Spleen (tissue), 11 donors: ENCODE measurements at regions not wholly inside any gene's neighbourhood (a gene's known extent, or its start where the extent isn't known, plus 50 kb on each side); places are given as distances from the start of the nearest gene placed in this dataset.
"Not testable (repeated sequence)": the region's sequence is repeated elsewhere in the genome, so short reads cannot be mapped to it uniquely, and the experiment has no call there.

Source experiments
- DNase-seq: peaks from one replicate; pipeline ENCODE4 v3.0.0-alpha.2; 2020
- H3K27ac ChIP-seq, 8 donors: fragments of 200-600 bp; sonication (generic) in 7 of 8; 1 replicate in 4 of 8; 2 replicates in 4 of 8; pipeline versions ENCODE4 v1.5.0 to v1.8.0; 2016 to 2021; ENCODE audit warnings: inconsistent platforms in 4 of 8, mild to moderate bottlenecking in 4 of 8, moderate library complexity in 1 of 8
- H3K27me3 ChIP-seq, 7 donors: fragments of 200-600 bp; sonication (generic) in 6 of 7; replicated peaks in 1 of 7; 1 replicate in 4 of 7; 2 replicates in 3 of 7; pipeline versions ENCODE4 v1.5.0 to v1.8.0; 2016 to 2021; ENCODE audit warnings: inconsistent platforms in 3 of 7, mild to moderate bottlenecking in 1 of 7
- H3K36me3 ChIP-seq, 6 donors: fragments of 200-600 bp; sonication (generic) in 5 of 6; 1 replicate in 4 of 6; 2 replicates in 2 of 6; pipeline versions ENCODE4 v1.5.0 to v1.8.0; 2016 to 2021; ENCODE audit warnings: inconsistent platforms in 2 of 6
- H3K4me1 ChIP-seq, 6 donors: fragments of 200-600 bp; sonication (generic) in 5 of 6; 1 replicate in 3 of 6; 2 replicates in 3 of 6; pipeline versions ENCODE4 v1.5.0 to v1.8.0; 2016 to 2021; ENCODE audit warnings: inconsistent platforms in 3 of 6
- H3K4me3 ChIP-seq, 8 donors: fragments of 200-600 bp; sonication (generic) in 7 of 8; 1 replicate in 4 of 8; 2 replicates in 4 of 8; pipeline versions ENCODE4 v1.5.0 to v1.8.0; 2016 to 2021; ENCODE audit warnings: inconsistent platforms in 4 of 8, mild to moderate bottlenecking in 4 of 8, moderate library complexity in 2 of 8
- H3K9me3 ChIP-seq, 8 donors: fragments of 200-600 bp; sonication (generic) in 7 of 8; 1 replicate in 4 of 8; 2 replicates in 4 of 8; pipeline versions ENCODE4 v1.5.0 to v1.8.0; 2016 to 2021; ENCODE audit warnings: inconsistent platforms in 4 of 8
- CTCF ChIP-seq, 11 experiments: fragments of 200-600 bp in 7 of 11; fragments of 450-650 bp in 4 of 11; sonication (generic) in 4 of 11; IDR thresholded peaks in 8 of 11; conservative IDR thresholded peaks in 3 of 11; 1 replicate in 7 of 11; 2 replicates in 4 of 11; pipeline versions ENCODE4 v1.4.0 to v1.8.0; 2016 to 2021; ENCODE audit warnings: antibody characterized with exemption in 11 of 11, inconsistent platforms in 4 of 11, mild to moderate bottlenecking in 1 of 11
- POLR2A ChIP-seq, 3 donors: fragments of 450-650 bp; IDR thresholded peaks; one replicate each; pipeline ENCODE4 v1.5.1; 2017; ENCODE audit warnings: antibody characterized with exemption in 3 of 3, mild to moderate bottlenecking in 1 of 3
- POLR2AphosphoS5 ChIP-seq, 3 donors: sonication (generic); formaldehyde crosslinking; IDR thresholded peaks; one replicate each; pipeline ENCODE4 v1.5.1; 2017; ENCODE audit warnings: antibody characterized with exemption in 3 of 3
- WGBS, 5 donors: extraction: QIAGEN DNeasy Blood & Tissue Kit in 3 of 5; methylation state at CpG; one replicate each; pipeline versions ENCODE4 v1.1.5 to v1.1.7; 2013 to 2018; 5-methylcytosine and 5-hydroxymethylcytosine counted together
- intact Hi-C: fragments of 100-400 bp; cut with DNase I; formaldehyde crosslinking; loops from one replicate; pipeline ENCODE4 v1.15.0; 2023; ENCODE audit warnings: low total_unique reads
- donor health status: healthy with polysubstance abuse.
- donor health status: DM: no; HTN: no; CAD: no; lungs with moderate emphysema.
- donor health status: DM: no; HTN: no; CAD: no.
- donor health status: Bipolar disorder and iron deficiency.
- donor health status: healthy.
- donor health status: DM: no; HTN: no; CAD: no.
- donor health status: DM: yes; HTN: yes; CAD: no.

GRCh38 chr2:182550234-182550633, 123.4 kb upstream of the PDE1A start:
- no peaks in the 10 kb centered on the region for H3K27me3 ChIP-seq
- intact Hi-C loops, result no loop called here
- H3K4me3 ChIP-seq, result no peak overlapping the region
- H3K4me1 ChIP-seq, result no peaks in the 10 kb centered on the region
- no peaks in the 10 kb centered on the region for H3K36me3 ChIP-seq
- 82 to 92% (median 86%) methylated on average over 4 of the region's 4 CpGs for WGBS, 5 donors
- DNase-seq, result no peak
- no peak for TF ChIP-seq POLR2A (IDR thresholded peaks at IDR 0.05)
- no peak for TF ChIP-seq POLR2AphosphoS5 (IDR thresholded peaks at IDR 0.05)
- TF ChIP-seq CTCF (IDR thresholded peaks at IDR 0.05 in 8 of 11, conservative IDR thresholded peaks at IDR 0.05 in 3 of 11), result no peak
- no peaks in the 10 kb centered on the region for H3K9me3 ChIP-seq
- no peak overlapping the region for H3K27ac ChIP-seq

GRCh38 chr2:182552232-182552631, 125.4 kb upstream of the PDE1A start:
- intact Hi-C loops, H3K36me3 ChIP-seq, H3K4me1 ChIP-seq, H3K9me3 ChIP-seq, DNase-seq, H3K27me3 ChIP-seq, H3K4me3 ChIP-seq, H3K27ac ChIP-seq: not testable (repeated sequence)
- WGBS, 5 donors, result 89 to 99% (median 97%) methylated on average over 5 of the region's 5 CpGs

GRCh38 chr2:182552785-182553184, 125.9 kb upstream of the PDE1A start:
- H3K4me1 ChIP-seq, H3K27ac ChIP-seq, DNase-seq, H3K27me3 ChIP-seq, H3K4me3 ChIP-seq, H3K36me3 ChIP-seq, H3K9me3 ChIP-seq, intact Hi-C loops: not testable (repeated sequence)
- WGBS, 5 donors, result 92 to 96% (median 93%) methylated on average over 15 to 16 of the region's 16 CpGs

DNA sequence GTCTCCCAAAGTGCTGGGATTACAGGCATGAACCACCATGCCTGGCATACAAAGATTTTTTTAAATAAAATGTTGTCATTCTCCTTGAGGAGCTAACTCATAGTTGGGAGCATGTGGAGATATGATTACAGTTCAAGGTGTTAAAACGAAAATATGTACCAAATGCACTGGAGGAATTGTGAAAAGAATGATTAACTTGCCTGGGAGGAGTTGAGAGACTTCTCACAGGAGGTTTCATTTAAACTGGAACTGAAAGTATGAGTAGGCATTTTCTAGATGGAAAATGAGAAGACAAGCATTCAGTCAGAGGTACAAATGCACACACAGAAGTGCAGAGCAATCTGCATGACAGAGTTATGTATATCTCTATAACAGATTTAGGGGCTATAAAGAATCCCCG, 126.6 kb upstream of the PDE1A start:
- Histone ChIP-seq H3K9me3 (no peaks in the 10 kb centered on the region), H3K27me3 (no peaks in the 10 kb centered on the region), H3K4me1 (no peaks in the 10 kb centered on the region), H3K36me3 (no peaks in the 10 kb centered on the region), H3K4me3 (no peak overlapping the region), H3K27ac (no peak overlapping the region)
- TF ChIP-seq POLR2AphosphoS5 (IDR thresholded peaks at IDR 0.05), result no peak
- TF ChIP-seq POLR2A (IDR thresholded peaks at IDR 0.05), result no peak
- TF ChIP-seq CTCF (IDR thresholded peaks at IDR 0.05 in 8 of 11, conservative IDR thresholded peaks at IDR 0.05 in 3 of 11), result no peak
- 51 to 77% (median 63%) methylated on average over 2 of the region's 2 CpGs for WGBS, 5 donors
- no peak for DNase-seq
- intact Hi-C loops, result no loop called here

DNA sequence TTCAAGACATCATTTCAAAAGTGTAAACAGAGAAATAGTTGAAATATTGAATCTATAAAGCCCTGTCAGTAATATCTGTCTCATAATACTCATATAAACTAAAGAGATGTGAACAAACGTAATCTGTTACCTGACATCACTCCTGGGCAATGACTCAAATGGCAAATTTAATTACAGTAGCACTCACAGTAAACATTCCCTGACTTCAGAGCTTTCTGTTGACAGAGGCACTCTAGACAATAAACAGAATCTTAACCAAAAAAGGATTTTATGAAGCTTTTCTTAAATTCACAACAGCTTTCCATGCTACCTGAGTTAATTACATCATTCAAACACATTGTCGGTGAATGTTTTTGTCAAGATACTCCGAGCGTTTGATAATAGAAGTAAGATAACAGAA, 128.1 kb upstream of the PDE1A start:
- no peak overlapping the region for H3K4me3 ChIP-seq
- intact Hi-C loops, result no loop called here
- no peaks in the 10 kb centered on the region for H3K9me3 ChIP-seq
- no peaks in the 10 kb centered on the region for H3K27me3 ChIP-seq
- DNase-seq, result no peak
- no peak overlapping the region for H3K27ac ChIP-seq
- H3K4me1 ChIP-seq, result no peaks in the 10 kb centered on the region
- TF ChIP-seq POLR2AphosphoS5 (IDR thresholded peaks at IDR 0.05) (no peak), POLR2A (IDR thresholded peaks at IDR 0.05) (no peak), CTCF (IDR thresholded peaks at IDR 0.05 in 8 of 11, conservative IDR thresholded peaks at IDR 0.05 in 3 of 11) (no peak)
- H3K36me3 ChIP-seq, result no peaks in the 10 kb centered on the region
- 89 to 97% (median 91%) methylated on average over 4 of the region's 4 CpGs for WGBS, 5 donors
